SK-N-MC (cell line): ENCODE measurements at regions not wholly inside any gene's neighbourhood (a gene's known extent, or its start where the extent isn't known, plus 50 kb on each side); places are given as distances from the start of the nearest gene placed in this dataset.

ENCODE experiments used
- DNase-seq: peaks from one replicate; pipeline ENCODE4 v3.0.0-alpha.2; 2011; ENCODE audit warnings: low read depth, low spot score
- H3K27ac ChIP-seq: fragments of 200-600 bp; sonication (generic); 2 replicates; pipeline ENCODE4 v1.5.1; 2016; ENCODE audit warnings: mixed run types
- H3K36me3 ChIP-seq: fragments of 200-600 bp; sonication (generic); 2 replicates; pipeline ENCODE4 v1.6.1; 2017; ENCODE audit warnings: antibody characterized with exemption, low read length, mixed read lengths; ENCODE audit not compliant: insufficient read depth
- H3K4me3 ChIP-seq: fragments of 200-600 bp; sonication (generic); 2 replicates; pipeline ENCODE4 v1.5.1; 2016
- H3K9ac ChIP-seq: fragments of 200-600 bp; sonication (generic); 2 replicates; pipeline ENCODE4 v1.8.0; 2017; ENCODE audit warnings: mixed run types, mixed read lengths; ENCODE audit not compliant: insufficient read length
- H3K9me3 ChIP-seq: fragments of 200-600 bp; sonication (generic); 2 replicates; pipeline ENCODE4 v1.6.1; 2017; ENCODE audit warnings: low read depth, mild to moderate bottlenecking, antibody characterized with exemption, low read length, moderate library complexity, mixed read lengths
- EZH2 ChIP-seq: fragments of 200-600 bp; sonication (generic); IDR thresholded peaks from one replicate; pipeline ENCODE4 v1.6.1; 2017; ENCODE audit warnings: antibody characterized with exemption
- FOXP2 ChIP-seq: optimal IDR thresholded peaks from 2 replicates; pipeline ENCODE3; 2011; ENCODE audit warnings: mild to moderate bottlenecking, moderate library complexity; ENCODE audit not compliant: insufficient read depth; ENCODE audit errors: extremely low read length, control extremely low read depth
- POLR2AphosphoS5 ChIP-seq: IDR thresholded peaks from 2 replicates; pipeline ENCODE4 v1.6.1; 2012; ENCODE audit warnings: mild to moderate bottlenecking, low read depth, low read length, borderline replicate concordance

- Histone ChIP-seq H3K9me3 (no peaks in the 10 kb centered on the region), H3K4me3 (no peak overlapping the region), H3K27ac (no peak overlapping the region), H3K9ac (no peak overlapping the region), H3K36me3 (no peaks in the 10 kb centered on the region)
- DNase-seq, result no peak
- TF ChIP-seq EZH2, result no peak
- TF ChIP-seq FOXP2, result no peak
- TF ChIP-seq POLR2AphosphoS5, result no peak
Measured at GRCh38 chr3:126256251-126256650, 75.9 kb upstream of the ALDH1L1 start.

- no peak for DNase-seq
- TF ChIP-seq EZH2, result no peak
- Histone ChIP-seq H3K27ac (peak overlapping the region; percentile 69; the same call in 1 of the 2 replicates), H3K9ac (no peak overlapping the region), H3K36me3 (no peaks in the 10 kb centered on the region), H3K4me3 (no peak overlapping the region), H3K9me3 (no peaks in the 10 kb centered on the region)
Measured at GRCh38 chr3:126253072-126253471, 72.7 kb upstream of the ALDH1L1 start.

DNA sequence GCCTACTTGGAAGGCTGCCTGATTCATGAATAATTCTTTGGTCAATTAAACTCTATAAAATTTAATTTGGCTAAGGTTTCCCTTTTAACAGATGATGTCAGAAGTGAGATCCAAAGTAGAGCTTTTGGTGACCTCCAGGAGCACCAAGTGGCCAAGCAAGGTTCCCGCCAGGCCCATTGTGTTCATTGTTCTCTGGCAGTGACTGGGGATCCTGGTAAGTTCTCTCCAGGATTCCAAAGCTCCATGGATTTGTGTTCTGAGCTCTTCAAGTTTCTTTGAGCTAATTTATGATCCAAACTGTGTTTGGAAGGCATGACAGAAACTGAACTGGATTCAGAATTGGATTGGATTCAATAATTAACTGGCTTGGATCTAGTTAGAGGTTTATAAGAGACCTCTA is 72.0 kb upstream of the ALDH1L1 start:
- peak overlapping the region; percentile 69; the same call in 1 of the 2 replicates for H3K27ac ChIP-seq
- no peak for DNase-seq
- H3K9me3 ChIP-seq, result no peaks in the 10 kb centered on the region
- H3K36me3 ChIP-seq, result no peaks in the 10 kb centered on the region
- TF ChIP-seq FOXP2, result no peak
- no peak for TF ChIP-seq POLR2AphosphoS5
- no peak for TF ChIP-seq EZH2
- H3K4me3 ChIP-seq, result no peak overlapping the region
- H3K9ac ChIP-seq, result no peak overlapping the region

DNA sequence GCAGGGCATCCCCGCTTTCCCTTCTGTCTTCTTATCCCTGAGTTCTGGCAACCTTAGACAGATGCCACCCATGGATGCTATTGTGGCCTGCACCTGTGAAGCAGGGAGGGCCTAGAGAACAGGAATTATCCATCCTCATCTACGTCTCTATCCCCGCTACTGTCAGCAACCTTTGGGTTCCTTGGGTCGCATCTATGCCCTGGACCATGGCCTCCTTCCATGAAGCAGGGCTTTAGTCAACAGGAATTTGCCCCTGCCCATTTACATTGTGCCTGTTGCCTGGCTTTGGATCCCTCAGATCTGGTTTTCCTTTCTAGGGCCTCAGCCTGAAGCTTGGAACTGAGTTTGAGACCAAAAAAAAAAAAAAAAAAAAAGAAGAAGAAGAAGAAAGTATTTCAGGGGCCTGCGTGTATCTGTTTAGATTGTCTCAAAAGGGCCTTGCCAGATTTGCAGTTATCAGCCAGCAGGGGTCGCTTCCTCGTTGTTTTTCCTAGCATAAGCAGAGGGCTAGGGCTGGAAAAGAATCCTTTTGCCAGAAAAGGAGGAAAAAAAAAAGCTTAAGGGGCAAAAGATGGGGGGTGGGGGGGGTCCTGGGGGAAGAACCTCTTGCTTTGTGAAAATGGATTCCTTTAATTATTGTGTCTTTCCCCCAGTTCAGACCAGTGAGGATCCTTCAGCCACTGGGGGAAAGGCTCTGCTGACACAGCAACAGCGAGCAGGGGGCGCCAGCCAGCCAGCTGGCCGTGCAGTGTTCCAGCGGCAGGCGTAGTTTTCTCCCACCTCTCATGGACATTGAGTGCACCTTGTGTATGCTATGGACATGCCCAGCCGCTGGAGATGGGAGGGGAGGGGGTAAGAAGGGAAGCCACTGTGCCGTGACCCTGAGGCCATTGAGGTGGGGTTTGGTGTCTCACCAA is 65.7 kb upstream of the ALDH1L1 start:
- Histone ChIP-seq H3K36me3 (no peaks in the 10 kb centered on the region), H3K4me3 (no peak overlapping the region), H3K9ac (no peak overlapping the region), H3K27ac (no peak overlapping the region), H3K9me3 (peaks cover 5% of the 10 kb centered on the region; the same call in 1 of the 2 replicates)
- no peak for DNase-seq
- no peak for TF ChIP-seq POLR2AphosphoS5
- TF ChIP-seq EZH2, result no peak
- TF ChIP-seq FOXP2, result no peak
